Spleen (tissue), 11 donors: ENCODE measurements at regions not wholly inside any gene's neighbourhood (a gene's known extent, or its start where the extent isn't known, plus 50 kb on each side); places are given as distances from the start of the nearest gene placed in this dataset.

Experiments used
- DNase-seq: peaks from one replicate; pipeline ENCODE4 v3.0.0-alpha.2; 2020
- H3K27ac ChIP-seq, 8 donors: fragments of 200-600 bp; sonication (generic) in 7 of 8; 1 replicate in 4 of 8; 2 replicates in 4 of 8; pipeline versions ENCODE4 v1.5.0 to v1.8.0; 2016 to 2021; ENCODE audit warnings: inconsistent platforms in 4 of 8, mild to moderate bottlenecking in 4 of 8, moderate library complexity in 1 of 8
- H3K27me3 ChIP-seq, 7 donors: fragments of 200-600 bp; sonication (generic) in 6 of 7; replicated peaks in 1 of 7; 1 replicate in 4 of 7; 2 replicates in 3 of 7; pipeline versions ENCODE4 v1.5.0 to v1.8.0; 2016 to 2021; ENCODE audit warnings: inconsistent platforms in 3 of 7, mild to moderate bottlenecking in 1 of 7
- H3K36me3 ChIP-seq, 6 donors: fragments of 200-600 bp; sonication (generic) in 5 of 6; 1 replicate in 4 of 6; 2 replicates in 2 of 6; pipeline versions ENCODE4 v1.5.0 to v1.8.0; 2016 to 2021; ENCODE audit warnings: inconsistent platforms in 2 of 6
- H3K4me1 ChIP-seq, 6 donors: fragments of 200-600 bp; sonication (generic) in 5 of 6; 1 replicate in 3 of 6; 2 replicates in 3 of 6; pipeline versions ENCODE4 v1.5.0 to v1.8.0; 2016 to 2021; ENCODE audit warnings: inconsistent platforms in 3 of 6
- H3K4me3 ChIP-seq, 8 donors: fragments of 200-600 bp; sonication (generic) in 7 of 8; 1 replicate in 4 of 8; 2 replicates in 4 of 8; pipeline versions ENCODE4 v1.5.0 to v1.8.0; 2016 to 2021; ENCODE audit warnings: inconsistent platforms in 4 of 8, mild to moderate bottlenecking in 4 of 8, moderate library complexity in 2 of 8
- H3K9me3 ChIP-seq, 8 donors: fragments of 200-600 bp; sonication (generic) in 7 of 8; 1 replicate in 4 of 8; 2 replicates in 4 of 8; pipeline versions ENCODE4 v1.5.0 to v1.8.0; 2016 to 2021; ENCODE audit warnings: inconsistent platforms in 4 of 8
- POLR2A ChIP-seq, 3 donors: fragments of 450-650 bp; IDR thresholded peaks; one replicate each; pipeline ENCODE4 v1.5.1; 2017; ENCODE audit warnings: antibody characterized with exemption in 3 of 3, mild to moderate bottlenecking in 1 of 3
- POLR2AphosphoS5 ChIP-seq, 3 donors: sonication (generic); formaldehyde crosslinking; IDR thresholded peaks; one replicate each; pipeline ENCODE4 v1.5.1; 2017; ENCODE audit warnings: antibody characterized with exemption in 3 of 3
- WGBS, 5 donors: extraction: QIAGEN DNeasy Blood & Tissue Kit in 3 of 5; methylation state at CpG; one replicate each; pipeline versions ENCODE4 v1.1.5 to v1.1.7; 2013 to 2018; 5-methylcytosine and 5-hydroxymethylcytosine counted together
- intact Hi-C: fragments of 100-400 bp; cut with DNase I; formaldehyde crosslinking; loops from one replicate; pipeline ENCODE4 v1.15.0; 2023; ENCODE audit warnings: low total_unique reads
- TF ChIP-seq, protein P1 (sequence below), 11 experiments: fragments of 200-600 bp in 7 of 11; fragments of 450-650 bp in 4 of 11; sonication (generic) in 4 of 11; IDR thresholded peaks in 8 of 11; conservative IDR thresholded peaks in 3 of 11; 1 replicate in 7 of 11; 2 replicates in 4 of 11; pipeline versions ENCODE4 v1.4.0 to v1.8.0; 2016 to 2021; ENCODE audit warnings: antibody characterized with exemption in 11 of 11, inconsistent platforms in 4 of 11, mild to moderate bottlenecking in 1 of 11
- donor health status: healthy with polysubstance abuse.
- donor health status: DM: no; HTN: no; CAD: no; lungs with moderate emphysema.
- donor health status: DM: no; HTN: no; CAD: no.
- donor health status: Bipolar disorder and iron deficiency.
- donor health status: healthy.
- donor health status: DM: no; HTN: no; CAD: no.
- donor health status: DM: yes; HTN: yes; CAD: no.

DNA sequence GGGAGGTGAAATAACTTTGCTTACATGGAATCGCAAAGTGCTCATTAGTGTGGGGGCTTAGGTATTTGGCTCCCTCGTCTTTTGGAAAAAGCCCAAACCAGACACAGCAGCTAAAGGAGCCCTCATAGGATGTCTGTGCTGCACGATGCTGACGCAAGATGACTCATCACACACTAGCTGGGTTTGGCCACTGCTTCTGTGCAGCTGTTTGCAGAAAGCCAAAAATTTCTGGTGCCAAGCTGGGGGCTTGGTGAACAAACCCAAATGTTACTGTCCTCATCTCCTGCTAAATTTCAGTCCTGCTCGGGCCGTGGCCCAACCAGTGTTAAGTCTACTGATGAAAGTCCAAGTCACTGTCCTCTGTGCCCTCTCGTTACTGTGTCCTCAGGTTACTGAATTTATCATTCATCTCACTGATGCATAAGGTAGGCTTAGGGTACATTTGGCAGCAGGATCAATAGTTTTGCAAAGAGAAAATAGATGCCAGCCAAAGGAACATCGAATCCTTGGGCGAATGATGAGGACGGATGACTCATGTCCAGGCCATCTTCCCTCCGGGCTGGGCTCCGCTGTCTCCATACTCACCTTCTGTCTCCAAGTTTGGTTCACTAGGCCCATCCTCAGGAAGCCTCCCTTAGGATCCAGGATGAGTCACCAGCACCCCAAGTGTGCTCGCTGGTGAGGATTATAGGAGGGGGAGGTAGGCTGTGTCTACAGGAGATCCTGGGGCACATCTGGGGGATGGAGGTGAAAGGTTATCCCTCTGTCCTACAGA lies 177.7 kb downstream of the ADSS2 start:
- H3K27me3 ChIP-seq = no peaks in the 10 kb centered on the region
- H3K4me3 ChIP-seq = no peak overlapping the region
- H3K9me3 ChIP-seq = peaks cover 0 to 14% (median 11%) of the 10 kb centered on the region in 8 donors
- H3K4me1 ChIP-seq = peaks cover 0 to 26% (median 7%) of the 10 kb centered on the region in 6 donors
- no peak overlapping the region for H3K27ac ChIP-seq
- no peaks in the 10 kb centered on the region for H3K36me3 ChIP-seq
- no peak for DNase-seq
- 59 to 74% (median 65%) methylated on average over 13 of the region's 13 CpGs for WGBS, 5 donors
- intact Hi-C loops = loop anchor here (2.0 to 10.0 kb wide), 3 partner anchors 219 to 929 kb away; partner anchors contain the start of gene ZBTB18
- no peak for TF ChIP-seq POLR2A (IDR thresholded peaks at IDR 0.05)
- TF ChIP-seq, protein P1, sequence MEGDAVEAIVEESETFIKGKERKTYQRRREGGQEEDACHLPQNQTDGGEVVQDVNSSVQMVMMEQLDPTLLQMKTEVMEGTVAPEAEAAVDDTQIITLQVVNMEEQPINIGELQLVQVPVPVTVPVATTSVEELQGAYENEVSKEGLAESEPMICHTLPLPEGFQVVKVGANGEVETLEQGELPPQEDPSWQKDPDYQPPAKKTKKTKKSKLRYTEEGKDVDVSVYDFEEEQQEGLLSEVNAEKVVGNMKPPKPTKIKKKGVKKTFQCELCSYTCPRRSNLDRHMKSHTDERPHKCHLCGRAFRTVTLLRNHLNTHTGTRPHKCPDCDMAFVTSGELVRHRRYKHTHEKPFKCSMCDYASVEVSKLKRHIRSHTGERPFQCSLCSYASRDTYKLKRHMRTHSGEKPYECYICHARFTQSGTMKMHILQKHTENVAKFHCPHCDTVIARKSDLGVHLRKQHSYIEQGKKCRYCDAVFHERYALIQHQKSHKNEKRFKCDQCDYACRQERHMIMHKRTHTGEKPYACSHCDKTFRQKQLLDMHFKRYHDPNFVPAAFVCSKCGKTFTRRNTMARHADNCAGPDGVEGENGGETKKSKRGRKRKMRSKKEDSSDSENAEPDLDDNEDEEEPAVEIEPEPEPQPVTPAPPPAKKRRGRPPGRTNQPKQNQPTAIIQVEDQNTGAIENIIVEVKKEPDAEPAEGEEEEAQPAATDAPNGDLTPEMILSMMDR (IDR thresholded peaks at IDR 0.05 in 8 of 11, conservative IDR thresholded peaks at IDR 0.05 in 3 of 11) = no peak
- TF ChIP-seq POLR2AphosphoS5 (IDR thresholded peaks at IDR 0.05) = no peak

DNA sequence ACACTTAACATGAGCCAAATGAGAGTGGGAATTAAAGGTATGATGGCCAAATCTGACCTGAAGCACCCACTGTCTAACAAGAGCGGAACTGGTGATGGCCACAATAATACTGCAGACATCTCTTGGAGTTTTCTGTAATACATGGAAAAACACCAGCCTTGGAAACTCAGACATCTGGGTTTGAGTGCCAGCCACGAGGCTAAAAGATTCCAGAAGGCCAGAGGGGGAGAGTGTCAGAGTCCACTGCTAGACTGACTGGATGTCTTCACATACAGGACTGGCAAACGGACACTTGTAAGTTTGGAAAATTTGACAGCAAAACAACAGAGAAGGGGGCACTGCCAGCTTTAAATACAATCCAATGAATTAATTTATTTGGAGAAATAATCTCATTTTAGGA lies 175.1 kb downstream of the ADSS2 start:
- intact Hi-C loops = loop anchor here (10.0 kb wide), 2 partner anchors 222 to 522 kb away; partner anchors contain the start of gene ZBTB18
- no peaks in the 10 kb centered on the region for H3K27me3 ChIP-seq
- H3K4me3 ChIP-seq = no peak overlapping the region
- H3K27ac ChIP-seq = no peak overlapping the region
- WGBS, 5 donors = 34 to 52% (median 45%) methylated on average over 3 of the region's 3 CpGs
- no peak for DNase-seq
- TF ChIP-seq POLR2AphosphoS5 (IDR thresholded peaks at IDR 0.05) (no peak), POLR2A (IDR thresholded peaks at IDR 0.05) (no peak)
- TF ChIP-seq, protein P1 (IDR thresholded peaks at IDR 0.05 in 8 of 11, conservative IDR thresholded peaks at IDR 0.05 in 3 of 11) = no peak
- no peaks in the 10 kb centered on the region for H3K36me3 ChIP-seq
- H3K9me3 ChIP-seq = no peaks in the 10 kb centered on the region
- H3K4me1 ChIP-seq = peaks cover 0 to 26% (median 7%) of the 10 kb centered on the region in 6 donors

DNA sequence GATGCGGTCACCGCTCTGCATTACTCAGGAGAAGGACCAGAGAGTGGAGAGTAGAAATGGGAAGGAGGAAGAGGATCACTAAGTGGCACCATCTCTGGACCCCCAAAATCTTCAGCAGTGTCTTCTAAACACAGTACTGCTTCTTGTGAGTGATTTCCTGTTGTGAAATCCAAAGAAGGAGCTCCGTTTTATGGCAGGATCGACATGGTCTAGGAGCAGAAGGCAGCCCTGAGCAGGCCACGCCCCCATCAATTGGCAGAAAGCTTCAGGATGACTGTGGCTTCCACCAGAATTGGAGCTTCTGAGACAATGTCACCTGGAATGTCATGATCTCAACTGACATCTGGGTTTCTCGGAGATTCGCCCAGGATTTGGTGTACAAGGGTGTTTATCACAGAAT lies 171.5 kb downstream of the ADSS2 start:
- Histone ChIP-seq H3K9me3 (no peaks in the 10 kb centered on the region), H3K4me3 (no peak overlapping the region), H3K27ac (no peak overlapping the region), H3K4me1 (no peaks in the 10 kb centered on the region), H3K36me3 (no peaks in the 10 kb centered on the region), H3K27me3 (no peaks in the 10 kb centered on the region)
- TF ChIP-seq POLR2AphosphoS5 (IDR thresholded peaks at IDR 0.05) (no peak), POLR2A (IDR thresholded peaks at IDR 0.05) (no peak)
- TF ChIP-seq, protein P1 (IDR thresholded peaks at IDR 0.05 in 8 of 11, conservative IDR thresholded peaks at IDR 0.05 in 3 of 11) = no peak
- no peak for DNase-seq
- WGBS, 5 donors = 50 to 71% (median 64%) methylated on average over 7 of the region's 7 CpGs
- intact Hi-C loops = no loop called here

DNA sequence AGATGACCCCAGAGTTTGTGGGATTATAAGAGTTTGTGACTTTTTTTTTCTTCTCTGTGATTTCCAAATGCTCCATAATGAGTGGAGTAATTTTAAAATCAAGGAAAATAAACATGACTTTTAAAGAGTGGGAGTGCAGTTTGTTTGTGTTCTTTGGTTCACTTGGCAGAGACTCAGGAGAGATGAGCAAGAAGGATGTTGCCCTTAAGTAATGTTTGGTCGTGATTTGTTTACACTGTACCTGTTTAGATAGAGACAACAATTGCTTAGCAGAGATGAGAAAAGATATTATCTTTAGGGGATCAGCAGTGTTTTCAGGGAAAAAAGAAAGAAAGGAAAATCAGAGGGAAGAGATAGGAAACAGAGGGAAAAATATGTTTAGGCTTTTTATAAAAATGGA lies 170.8 kb downstream of the ADSS2 start:
- Histone ChIP-seq H3K4me1 (no peaks in the 10 kb centered on the region), H3K9me3 (no peaks in the 10 kb centered on the region), H3K27me3 (no peaks in the 10 kb centered on the region), H3K36me3 (no peaks in the 10 kb centered on the region), H3K4me3 (no peak overlapping the region), H3K27ac (no peak overlapping the region)
- intact Hi-C loops = no loop called here
- TF ChIP-seq POLR2AphosphoS5 (IDR thresholded peaks at IDR 0.05) (no peak), POLR2A (IDR thresholded peaks at IDR 0.05) (no peak)
- TF ChIP-seq, protein P1 (IDR thresholded peaks at IDR 0.05 in 8 of 11, conservative IDR thresholded peaks at IDR 0.05 in 3 of 11) = no peak
- DNase-seq = no peak
- WGBS, 5 donors = 38 to 74% (median 59%) methylated on average over 1 of the region's 1 CpG
